Smooth muscle cell (in vitro differentiated cells): ENCODE measurements at regions not wholly inside any gene's neighbourhood (a gene's known extent, or its start where the extent isn't known, plus 50 kb on each side); places are given as distances from the start of the nearest gene placed in this dataset.

ENCODE experiments used
- DNase-seq: peaks from one replicate; lab custom pipeline; 2025; ENCODE audit not compliant: unreplicated experiment; lab: John Stamatoyannopoulos, UW
- H2AFZ ChIP-seq: fragments of 200-600 bp; sonication (generic); 2 replicates; pipeline ENCODE4 v1.6.0; 2016; ENCODE audit warnings: antibody characterized with exemption, low read depth, mild to moderate bottlenecking
- H3F3A ChIP-seq: fragments of 200-600 bp; sonication (generic); 2 replicates; pipeline ENCODE4 v1.6.0; 2017; ENCODE audit warnings: antibody characterized with exemption, low read depth
- H3K27ac ChIP-seq: fragments of 200-600 bp; sonication (generic); 2 replicates; pipeline ENCODE4 v1.5.1; 2016; ENCODE audit warnings: low read depth, mild to moderate bottlenecking
- H3K27me3 ChIP-seq: fragments of 200-600 bp; sonication (generic); 2 replicates; pipeline ENCODE4 v1.6.1; 2016; ENCODE audit warnings: low read depth, mild to moderate bottlenecking
- H3K36me3 ChIP-seq: fragments of 200-600 bp; sonication (generic); 2 replicates; pipeline ENCODE4 v1.5.1; 2016; ENCODE audit warnings: low read depth
- H3K4me1 ChIP-seq: fragments of 200-600 bp; sonication (generic); 2 replicates; pipeline ENCODE4 v1.5.1; 2016; ENCODE audit warnings: low read depth
- H3K4me2 ChIP-seq: fragments of 200-600 bp; sonication (generic); 2 replicates; pipeline ENCODE4 v1.6.0; 2016; ENCODE audit warnings: mild to moderate bottlenecking
- H3K4me3 ChIP-seq: fragments of 200-600 bp; sonication (generic); 2 replicates; pipeline ENCODE4 v1.5.1; 2016; ENCODE audit warnings: mild to moderate bottlenecking
- H3K79me2 ChIP-seq: fragments of 200-600 bp; sonication (generic); 2 replicates; pipeline ENCODE4 v1.6.0; 2016; ENCODE audit warnings: low read depth, mild to moderate bottlenecking
- H3K9ac ChIP-seq: fragments of 200-600 bp; sonication (generic); 2 replicates; pipeline ENCODE4 v1.6.0; 2016; ENCODE audit warnings: low read depth
- H3K9me3 ChIP-seq: fragments of 200-600 bp; sonication (generic); replicated peaks from 2 replicates; pipeline ENCODE4 v1.5.1; 2016; ENCODE audit warnings: low read depth
- H4K20me1 ChIP-seq: fragments of 200-600 bp; sonication (generic); 2 replicates; pipeline ENCODE4 v1.6.0; 2016; ENCODE audit warnings: low read depth
- CTCF ChIP-seq: fragments of 200-600 bp; sonication (generic); IDR thresholded peaks from 2 replicates; pipeline ENCODE4 v1.5.1; 2017; ENCODE audit warnings: borderline replicate concordance, mild to moderate bottlenecking, antibody characterized with exemption; ENCODE audit not compliant: insufficient read depth, poor library complexity, severe bottlenecking
- whole genome bisulfite sequencing: methylation state at CpG from one replicate; pipeline ENCODE4 v1.1.7; 2016; ENCODE audit warnings: low lambda C conversion rate; 5-methylcytosine and 5-hydroxymethylcytosine counted together

- H3K36me3 ChIP-seq: no peaks in the 10 kb centered on the region
- no peaks in the 10 kb centered on the region for H3K79me2 ChIP-seq
- H3K4me2 ChIP-seq: no peak overlapping the region
- H3K27me3 ChIP-seq: no peaks in the 10 kb centered on the region
- H3K9me3 ChIP-seq: no peaks in the 10 kb centered on the region
- no peak overlapping the region for H2AFZ ChIP-seq
- no peak for DNase-seq
- no peak overlapping the region for H3K27ac ChIP-seq
- WGBS: 93% methylated on average over 4 of the region's 4 CpGs
- no peak overlapping the region for H3K4me3 ChIP-seq
- H4K20me1 ChIP-seq: no peaks in the 10 kb centered on the region
- no peaks in the 10 kb centered on the region for H3F3A ChIP-seq
- no peak overlapping the region for H3K9ac ChIP-seq
- H3K4me1 ChIP-seq: no peaks in the 10 kb centered on the region
- TF ChIP-seq CTCF: no peak
These were observed 695.7 kb upstream of the NECTIN3 start for GRCh38 chr3:110375751-110376518.

GRCh38 chr3:110378481-110378880 is 693.1 kb upstream of the NECTIN3 start:
- H3K27ac ChIP-seq: peak overlapping the region; percentile 59
- H3K4me1 ChIP-seq: no peaks in the 10 kb centered on the region
- DNase-seq: no peak
- H2AFZ ChIP-seq: peak overlapping the region; percentile 64
- H3K4me3 ChIP-seq: no peak overlapping the region
- no peaks in the 10 kb centered on the region for H3K9me3 ChIP-seq
- H3K79me2 ChIP-seq: no peaks in the 10 kb centered on the region
- H3K4me2 ChIP-seq: no peak overlapping the region
- H3K36me3 ChIP-seq: no peaks in the 10 kb centered on the region
- no peak overlapping the region for H3K9ac ChIP-seq
- TF ChIP-seq CTCF: no peak
- no peaks in the 10 kb centered on the region for H3F3A ChIP-seq
- no peaks in the 10 kb centered on the region for H3K27me3 ChIP-seq
- H4K20me1 ChIP-seq: no peaks in the 10 kb centered on the region
- 57% methylated on average over 4 of the region's 4 CpGs for WGBS

GRCh38 chr3:110381992-110382391 is 689.6 kb upstream of the NECTIN3 start:
- H3K79me2 ChIP-seq: no peaks in the 10 kb centered on the region
- no peaks in the 10 kb centered on the region for H3K9me3 ChIP-seq
- no peak overlapping the region for H3K4me2 ChIP-seq
- H3K27ac ChIP-seq: no peak overlapping the region
- no peaks in the 10 kb centered on the region for H3K36me3 ChIP-seq
- no peaks in the 10 kb centered on the region for H3K4me1 ChIP-seq
- no peaks in the 10 kb centered on the region for H3K27me3 ChIP-seq
- no peak overlapping the region for H3K9ac ChIP-seq
- TF ChIP-seq CTCF: no peak
- H3K4me3 ChIP-seq: no peak overlapping the region
- no peaks in the 10 kb centered on the region for H4K20me1 ChIP-seq
- H2AFZ ChIP-seq: no peak overlapping the region
- no peak for DNase-seq
- no peaks in the 10 kb centered on the region for H3F3A ChIP-seq
- 81% methylated on average over 1 of the region's 1 CpG for WGBS

- Histone ChIP-seq H3K27me3 (no peaks in the 10 kb centered on the region), H3K4me3 (no peak overlapping the region), H3K79me2 (no peaks in the 10 kb centered on the region), H3K36me3 (no peaks in the 10 kb centered on the region), H3K4me1 (no peaks in the 10 kb centered on the region), H3F3A (no peaks in the 10 kb centered on the region), H4K20me1 (no peaks in the 10 kb centered on the region), H3K9me3 (no peaks in the 10 kb centered on the region), H3K9ac (no peak overlapping the region), H3K4me2 (no peak overlapping the region), H2AFZ (peak overlapping the region; percentile 54), H3K27ac (no peak overlapping the region)
- DNase-seq: no peak
- TF ChIP-seq CTCF: no peak
These were observed 688.3 kb upstream of the NECTIN3 start for GRCh38 chr3:110383356-110383755.
